Heart left ventricle (tissue), 16 donors: ENCODE measurements at regions not wholly inside any gene's neighbourhood (a gene's known extent, or its start where the extent isn't known, plus 50 kb on each side); places are given as distances from the start of the nearest gene placed in this dataset.

Experiments used
- ATAC-seq, 4 donors: fragments of 200-7000 bp; cut with Tn5 transposase; one replicate each; pipeline ENCODE4 v1.9.1; 2020 to 2022; ENCODE audit warnings: moderate library complexity in 4 of 4, mild to moderate bottlenecking in 3 of 4, moderate number of reproducible peaks in 1 of 4
- DNase-seq, 5 donors: peaks; one replicate each; pipeline ENCODE4 v3.0.0-alpha.2; 2020
- H3K27ac ChIP-seq, 12 donors: fragments of 200-600 bp; sonication (generic) in 4 of 12; one replicate each; pipeline versions ENCODE4 v1.5.0 to v1.8.0; 2016 to 2022; ENCODE audit warnings: mild to moderate bottlenecking in 2 of 12
- H3K27me3 ChIP-seq, 9 donors: fragments of 200-600 bp; sonication (generic) in 2 of 9; one replicate each; pipeline versions ENCODE4 v1.5.1 to v1.8.0; 2016 to 2022; ENCODE audit warnings: mild to moderate bottlenecking in 3 of 9
- H3K36me3 ChIP-seq, 9 donors: fragments of 200-600 bp; sonication (generic) in 2 of 9; one replicate each; pipeline versions ENCODE4 v1.5.0 to v1.8.0; 2018 to 2022; ENCODE audit warnings: mild to moderate bottlenecking in 2 of 9
- H3K4me1 ChIP-seq, 12 donors: fragments of 200-600 bp; sonication (generic) in 4 of 12; one replicate each; pipeline versions ENCODE4 v1.5.0 to v1.8.0; 2016 to 2022; ENCODE audit warnings: mild to moderate bottlenecking in 3 of 12
- H3K4me3 ChIP-seq, 12 donors: fragments of 200-600 bp; sonication (generic) in 4 of 12; one replicate each; pipeline versions ENCODE4 v1.5.0 to v1.8.0; 2017 to 2022; ENCODE audit warnings: mild to moderate bottlenecking in 9 of 12, moderate library complexity in 4 of 12
- H3K9me3 ChIP-seq, 12 donors: fragments of 200-600 bp; sonication (generic) in 4 of 12; one replicate each; pipeline versions ENCODE4 v1.5.0 to v1.8.0; 2016 to 2022; ENCODE audit warnings: mild to moderate bottlenecking in 1 of 12
- POLR2A ChIP-seq, 2 donors: fragments of 450-650 bp; IDR thresholded peaks; one replicate each; pipeline ENCODE4 v1.6.1; 2017; ENCODE audit warnings: antibody characterized with exemption in 2 of 2, mild to moderate bottlenecking in 2 of 2, moderate library complexity in 2 of 2
- WGBS, 4 donors: extraction: QIAGEN DNeasy Blood & Tissue Kit in 2 of 4; methylation state at CpG; one replicate each; pipeline versions ENCODE4 v1.1.5 to v1.1.7; 2013 to 2018; 5-methylcytosine and 5-hydroxymethylcytosine counted together
- intact Hi-C, 10 donors: fragments of 100-400 bp; cut with DNase I; formaldehyde crosslinking; loops; one replicate each; pipeline versions ENCODE4 v1.11.1 to v1.14.2; 2022
- TF ChIP-seq, protein P1 (sequence below), 12 donors: fragments of 200-600 bp; sonication (generic) in 4 of 12; IDR thresholded peaks; one replicate each; pipeline versions ENCODE4 v1.5.0 to v1.8.0; 2018 to 2022; ENCODE audit warnings: antibody characterized with exemption in 12 of 12, mild to moderate bottlenecking in 5 of 12
- donor health status: ischemic (EF 13 %, LVEDD 7.1; RV severe dilation, severe dysfunction).
- donor health status: healthy with polysubstance abuse.
- donor health status: DM: no; HTN: yes; CAD: no.
- donor health status: DM: no; HTN: no; CAD: no.
- donor health status: ischemic (EF 25% LVEDD 6.9; RV normal size, moderate dysfunction).
- donor health status: ischemic (EF 25% LVEDD 5.7; RV mildly dilated, moderate dysfunction).
- donor health status: healthy.
- donor health status: DM: yes; HTN: yes; CAD: no.
- donor health status: ischemic (EF 35%, LVEDD 5.7; RV mildly dilated, moderate dysfunction).
- donor health status: nonischemic (EF 11% LVEDD 7.7; RV severe dilation, severe dysfunction).
- donor health status: DM: yes; HTN: yes; CAD: no.
- donor health status: PGD.
- donor health status: ischemic (EF 29% LVEDD 5.4; RV normal size, mild dysfunction).
- donor health status: nonischemic (EF 23%, LVEDD 6.1; RV moderate dilation, normal function).

- TF ChIP-seq, protein P1, sequence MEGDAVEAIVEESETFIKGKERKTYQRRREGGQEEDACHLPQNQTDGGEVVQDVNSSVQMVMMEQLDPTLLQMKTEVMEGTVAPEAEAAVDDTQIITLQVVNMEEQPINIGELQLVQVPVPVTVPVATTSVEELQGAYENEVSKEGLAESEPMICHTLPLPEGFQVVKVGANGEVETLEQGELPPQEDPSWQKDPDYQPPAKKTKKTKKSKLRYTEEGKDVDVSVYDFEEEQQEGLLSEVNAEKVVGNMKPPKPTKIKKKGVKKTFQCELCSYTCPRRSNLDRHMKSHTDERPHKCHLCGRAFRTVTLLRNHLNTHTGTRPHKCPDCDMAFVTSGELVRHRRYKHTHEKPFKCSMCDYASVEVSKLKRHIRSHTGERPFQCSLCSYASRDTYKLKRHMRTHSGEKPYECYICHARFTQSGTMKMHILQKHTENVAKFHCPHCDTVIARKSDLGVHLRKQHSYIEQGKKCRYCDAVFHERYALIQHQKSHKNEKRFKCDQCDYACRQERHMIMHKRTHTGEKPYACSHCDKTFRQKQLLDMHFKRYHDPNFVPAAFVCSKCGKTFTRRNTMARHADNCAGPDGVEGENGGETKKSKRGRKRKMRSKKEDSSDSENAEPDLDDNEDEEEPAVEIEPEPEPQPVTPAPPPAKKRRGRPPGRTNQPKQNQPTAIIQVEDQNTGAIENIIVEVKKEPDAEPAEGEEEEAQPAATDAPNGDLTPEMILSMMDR (IDR thresholded peaks at IDR 0.05) = no peak
- TF ChIP-seq POLR2A (IDR thresholded peaks at IDR 0.05) = no peak
- intact Hi-C loops = no loop called here
- H3K36me3 ChIP-seq = no peaks in the 10 kb centered on the region
- H3K4me1 ChIP-seq = no peaks in the 10 kb centered on the region
- no peak overlapping the region for H3K4me3 ChIP-seq
- no peak for DNase-seq
- peaks cover 0 to 8% (median 0%) of the 10 kb centered on the region in 9 donors for H3K27me3 ChIP-seq
- H3K27ac ChIP-seq = no peak overlapping the region
- H3K9me3 ChIP-seq = peaks cover 0 to 15% (median 0%) of the 10 kb centered on the region in 12 donors
- ATAC-seq = no peak
- WGBS, 4 donors = 63 to 79% (median 71%) methylated on average over 6 of the region's 6 CpGs
Observed at GRCh38 chr3:64431526-64432091, 206.3 kb upstream of the PRICKLE2 start.

GRCh38 chr3:64427671-64428070, 202.4 kb upstream of the PRICKLE2 start:
- H3K9me3 ChIP-seq = peaks cover 0 to 7% (median 0%) of the 10 kb centered on the region in 12 donors
- WGBS, 4 donors = 51 to 59% (median 54%) methylated on average over 3 of the region's 3 CpGs
- no peak overlapping the region for H3K4me3 ChIP-seq
- TF ChIP-seq, protein P1 (IDR thresholded peaks at IDR 0.05) = no peak
- TF ChIP-seq POLR2A (IDR thresholded peaks at IDR 0.05) = no peak
- ATAC-seq (no peak), DNase-seq (no peak)
- no peaks in the 10 kb centered on the region for H3K4me1 ChIP-seq
- intact Hi-C loops = no loop called here
- H3K27ac ChIP-seq = no peak overlapping the region
- H3K27me3 ChIP-seq = no peaks in the 10 kb centered on the region
- no peaks in the 10 kb centered on the region for H3K36me3 ChIP-seq

GRCh38 chr3:64426551-64426950, 201.3 kb upstream of the PRICKLE2 start:
- TF ChIP-seq, protein P1 (IDR thresholded peaks at IDR 0.05) = no peak
- no peak for TF ChIP-seq POLR2A (IDR thresholded peaks at IDR 0.05)
- Histone ChIP-seq H3K4me1 (no peaks in the 10 kb centered on the region), H3K4me3 (no peak overlapping the region), H3K9me3 (peaks cover 0 to 7% (median 0%) of the 10 kb centered on the region in 12 donors), H3K27ac (no peak overlapping the region), H3K36me3 (no peaks in the 10 kb centered on the region), H3K27me3 (peaks cover 0 to 2% (median 0%) of the 10 kb centered on the region in 9 donors)
- WGBS, 4 donors = 87 to 94% (median 90%) methylated on average over 3 of the region's 3 CpGs
- intact Hi-C loops = no loop called here
- ATAC-seq = no peak
- DNase-seq = no peak

DNA sequence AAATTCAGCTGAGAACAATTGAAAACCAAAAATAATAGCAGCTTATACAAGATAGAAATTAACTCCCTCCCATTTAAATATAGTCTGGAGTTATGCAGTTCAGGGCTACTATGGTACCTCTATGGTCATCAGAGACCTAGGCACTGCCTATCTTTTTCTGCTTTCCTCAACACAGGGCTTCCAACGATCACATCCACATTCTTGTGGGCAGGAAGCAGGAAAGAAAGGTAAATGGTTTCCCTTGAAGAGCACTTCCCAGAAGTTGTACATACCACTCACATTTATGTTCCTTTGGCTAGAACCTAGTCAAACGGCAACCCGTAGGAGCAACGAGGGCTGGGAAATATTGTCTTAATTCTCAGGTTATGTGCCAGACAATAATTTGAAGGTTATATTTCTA, 197.7 kb upstream of the PRICKLE2 start:
- Histone ChIP-seq H3K9me3 (no peaks in the 10 kb centered on the region), H3K27me3 (peaks cover 0 to 5% (median 0%) of the 10 kb centered on the region in 9 donors), H3K4me3 (no peak overlapping the region), H3K27ac (no peak overlapping the region), H3K36me3 (no peaks in the 10 kb centered on the region), H3K4me1 (no peaks in the 10 kb centered on the region)
- TF ChIP-seq POLR2A (IDR thresholded peaks at IDR 0.05) = no peak
- TF ChIP-seq, protein P1 (IDR thresholded peaks at IDR 0.05) = no peak
- ATAC-seq = no peak
- WGBS, 4 donors = 67 to 69% (median 68%) methylated on average over 4 of the region's 4 CpGs
- no peak for DNase-seq
- intact Hi-C loops = no loop called here
